HG02759 (cell line): ENCODE measurements at regions not wholly inside any gene's neighbourhood (a gene's known extent, or its start where the extent isn't known, plus 50 kb on each side); places are given as distances from the start of the nearest gene placed in this dataset.
"Not testable (repeated sequence)": the region's sequence is repeated elsewhere in the genome, so short reads cannot be mapped to it uniquely, and the experiment has no call there.

ENCODE experiments used
- ATAC-seq: cut with Tn5 transposase; IDR thresholded peaks from one replicate; pipeline ENCODE4 v1.9.1; 2021; ENCODE audit warnings: mild to moderate bottlenecking, moderate library complexity; ENCODE audit not compliant: unreplicated experiment

GRCh38 chr2:105691947-105692390 is 52.7 kb upstream of the NCK2 start:
- ATAC-seq, result peak; percentile 83

DNA sequence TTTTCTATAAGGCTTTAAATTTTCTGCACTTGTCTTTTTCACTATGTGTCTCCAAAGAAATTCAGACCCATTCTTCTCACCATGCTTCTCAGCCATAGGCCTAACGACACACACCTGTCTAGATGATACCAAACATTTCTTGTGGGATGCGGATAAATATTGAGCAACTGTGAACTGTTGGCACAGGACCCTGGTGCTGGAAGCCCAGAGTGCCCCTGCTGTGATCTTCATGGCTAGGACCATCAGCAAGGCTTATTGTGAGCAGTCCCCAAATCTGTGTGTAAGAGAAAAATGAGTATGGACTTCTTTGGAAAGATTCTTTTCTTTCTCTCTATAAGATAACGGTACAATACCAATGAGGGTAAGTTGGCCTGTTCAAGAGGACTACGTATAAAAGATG is 54.1 kb upstream of the NCK2 start:
- no peak for ATAC-seq

GRCh38 chr2:105689484-105689883 is 55.2 kb upstream of the NCK2 start:
- ATAC-seq, result no peak

GRCh38 chr2:105688946-105689345 is 55.8 kb upstream of the NCK2 start:
- ATAC-seq, result no peak

- no peak for ATAC-seq
Observed at GRCh38 chr2:105686588-105686987, 58.1 kb upstream of the NCK2 start.

- no peak for ATAC-seq
Observed at GRCh38 chr2:105683011-105683492, 61.7 kb upstream of the NCK2 start.

GRCh38 chr2:105682401-105682800 is 62.3 kb upstream of the NCK2 start:
- ATAC-seq, result no peak

DNA sequence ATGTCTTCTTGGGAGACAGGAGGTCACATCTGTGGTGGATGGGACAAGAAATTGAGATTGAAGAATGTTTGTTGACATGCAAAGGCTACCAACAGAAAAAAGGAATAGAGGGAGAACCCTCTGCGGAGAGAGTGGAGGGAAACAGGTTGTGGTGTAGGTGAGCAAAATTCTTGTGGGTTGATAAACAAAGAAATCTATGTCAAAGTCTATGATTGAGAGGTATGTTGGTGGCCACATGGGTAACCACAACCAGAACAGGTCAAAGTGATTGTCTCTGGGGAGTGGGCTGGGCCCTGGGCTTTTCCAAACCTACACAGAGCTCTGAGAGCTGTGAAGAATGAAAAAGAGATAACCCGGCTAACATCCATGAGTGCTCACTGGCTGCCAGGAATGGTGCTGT is 62.8 kb upstream of the NCK2 start:
- ATAC-seq, result no peak

DNA sequence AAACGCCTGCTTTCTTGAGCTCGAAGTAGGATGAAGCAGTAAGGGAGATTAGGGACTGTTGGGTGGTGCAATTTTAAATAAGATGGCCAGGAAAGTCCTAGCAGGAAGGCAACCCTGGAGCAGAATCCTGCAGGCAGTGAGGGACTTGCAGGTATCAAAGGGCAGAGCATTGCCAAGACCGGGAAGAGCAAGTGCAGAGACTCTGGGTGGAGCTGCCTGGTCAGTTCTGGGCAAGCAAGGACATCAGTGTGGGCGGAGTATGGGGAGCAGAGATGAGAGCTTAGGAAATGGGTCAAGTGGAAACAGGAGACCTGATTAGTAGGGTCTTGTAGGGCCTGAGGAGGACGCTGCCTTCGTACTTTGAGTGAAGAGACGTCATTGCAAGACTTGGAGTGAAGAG is 64.4 kb upstream of the NCK2 start:
- no peak for ATAC-seq

GRCh38 chr2:105678346-105678745 is 66.4 kb upstream of the NCK2 start:
- ATAC-seq, result no peak

DNA sequence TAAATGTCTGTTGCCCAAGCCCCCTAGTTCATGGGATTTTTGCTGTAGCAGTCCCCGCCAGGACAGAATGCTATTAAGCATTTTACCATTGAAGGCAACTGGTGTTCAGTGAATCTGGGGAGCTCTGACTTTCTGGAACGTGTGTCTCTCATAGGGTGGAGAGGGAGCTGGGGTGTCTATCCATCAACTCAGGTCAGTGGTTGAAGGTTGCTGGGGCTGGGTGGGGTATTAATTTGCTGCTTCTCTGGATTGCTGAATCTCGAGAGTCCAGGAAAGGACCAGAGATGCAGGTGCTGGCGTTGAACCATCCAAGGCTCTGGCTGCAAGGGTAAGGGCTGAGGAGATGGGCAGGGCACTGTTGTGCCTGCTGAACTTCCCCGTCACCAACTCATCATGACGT is 66.8 kb upstream of the NCK2 start:
- ATAC-seq, result no peak

- no peak for ATAC-seq
Observed at GRCh38 chr2:105675841-105676240, 68.9 kb upstream of the NCK2 start.

- ATAC-seq, result no peak
Observed at GRCh38 chr2:105674859-105675541, 69.7 kb upstream of the NCK2 start.

- no peak for ATAC-seq
Observed at GRCh38 chr2:105674401-105674800, 70.3 kb upstream of the NCK2 start.

- no peak for ATAC-seq
Observed at GRCh38 chr2:105671156-105671555, 73.6 kb upstream of the NCK2 start.

DNA sequence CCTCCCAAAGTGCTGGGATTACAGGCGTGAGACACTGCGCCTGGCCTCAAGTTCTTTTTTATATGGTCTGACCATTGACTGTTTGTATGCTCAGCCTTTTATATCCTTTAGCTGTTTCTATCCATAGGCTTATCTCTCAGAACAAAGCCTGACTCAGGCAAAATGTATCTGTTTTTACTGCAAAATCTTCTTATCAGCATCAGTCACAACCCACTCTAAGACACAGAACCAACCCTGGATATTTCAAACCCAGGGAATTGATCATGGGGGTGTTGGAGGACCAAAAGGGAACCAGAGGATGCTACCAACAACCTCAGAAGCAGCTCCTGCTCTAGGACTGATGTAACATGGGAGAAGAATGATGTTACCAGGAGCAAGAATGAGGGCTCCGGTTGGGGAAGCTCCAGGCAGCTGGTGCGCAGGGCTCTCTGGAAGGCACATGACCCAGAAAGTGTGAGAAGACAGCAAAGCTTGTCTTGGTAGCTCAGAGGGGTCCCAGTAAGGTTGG is 75.3 kb upstream of the NCK2 start:
- ATAC-seq, result no peak

DNA sequence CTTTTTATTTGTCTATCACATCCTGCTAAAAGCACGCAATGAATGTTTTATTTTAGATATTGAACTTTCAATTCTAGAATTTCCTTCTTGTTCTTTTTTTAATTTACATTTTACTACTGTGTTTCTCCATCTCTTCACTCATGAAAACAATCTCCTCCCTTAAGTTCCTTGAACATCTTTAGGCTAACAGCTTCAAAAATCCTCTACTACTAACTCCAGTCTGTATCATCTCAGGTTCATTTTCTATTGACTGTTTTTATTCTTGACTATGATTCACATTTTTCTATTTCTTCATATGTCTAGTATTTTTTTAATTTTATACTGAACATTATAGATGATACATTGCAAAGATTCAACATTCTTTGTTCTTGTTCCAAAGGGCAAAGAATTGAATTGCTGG is 79.2 kb upstream of the NCK2 start:
- ATAC-seq, result no peak

DNA sequence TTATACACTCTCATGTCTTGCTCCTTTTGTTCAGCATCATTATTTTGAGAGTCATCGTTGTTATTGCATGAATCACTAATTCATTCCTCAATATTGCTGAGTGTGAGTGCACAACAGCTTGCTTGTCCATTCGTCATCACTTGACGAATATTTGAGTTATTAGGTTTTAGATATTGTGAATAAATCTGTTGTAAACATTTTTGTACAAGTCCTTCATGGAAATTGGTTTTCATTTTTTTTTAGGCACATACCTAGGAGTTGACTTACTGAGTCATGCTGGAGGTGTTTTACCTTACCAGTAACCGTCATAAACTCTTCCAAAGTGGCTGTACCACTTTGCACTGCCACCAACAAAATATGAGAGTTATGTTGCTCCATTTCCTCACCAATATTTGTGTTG is 84.2 kb upstream of the NCK2 start:
- no peak for ATAC-seq

DNA sequence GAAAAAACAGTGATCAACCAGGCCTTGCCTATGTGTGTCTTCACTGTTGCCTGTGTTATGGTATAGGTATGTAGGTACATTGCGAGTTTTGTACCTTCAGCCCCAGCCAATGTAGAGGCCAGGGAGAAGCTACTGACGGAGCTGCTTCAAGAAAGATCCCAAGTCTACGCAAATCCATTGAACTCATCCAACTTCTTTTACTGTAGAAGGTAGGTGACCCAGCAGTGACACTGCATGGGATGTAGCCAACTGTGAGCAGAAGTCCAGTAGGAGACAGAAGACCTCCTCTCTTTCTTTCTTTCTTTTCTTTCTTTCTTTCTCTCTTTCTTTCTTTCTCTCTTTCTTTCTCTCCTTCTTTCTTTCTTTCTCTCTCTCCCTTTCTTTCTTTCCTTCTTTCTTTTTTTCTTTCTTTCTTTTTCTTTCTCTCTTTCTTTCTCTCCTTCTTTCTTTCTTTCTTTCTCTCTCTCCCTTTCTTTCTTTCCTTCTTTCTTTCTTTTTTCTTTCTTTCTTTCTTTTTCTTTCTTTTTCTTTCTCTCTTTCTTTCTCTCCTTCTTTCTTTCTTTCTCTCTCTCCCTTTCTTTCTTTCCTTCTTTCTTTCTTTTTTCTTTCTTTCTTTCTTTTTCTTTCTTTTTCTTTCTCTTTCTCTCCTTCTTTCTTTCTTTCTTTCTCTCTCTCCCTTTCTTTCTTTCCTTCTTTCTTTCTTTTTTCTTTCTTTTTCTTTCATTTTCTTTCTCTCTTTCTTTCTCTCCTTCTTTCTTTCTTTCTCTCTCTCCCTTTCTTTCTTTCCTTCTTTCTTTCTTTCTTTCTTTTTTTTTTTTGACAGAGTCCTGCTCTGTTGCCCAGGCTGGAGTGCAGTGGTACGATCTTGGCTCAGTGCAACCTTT is 88.7 kb upstream of the NCK2 start:
- not testable (repeated sequence) for ATAC-seq

- no peak for ATAC-seq
Observed at GRCh38 chr2:105655244-105655643, 89.5 kb upstream of the NCK2 start.

- no peak for ATAC-seq
Observed at GRCh38 chr2:105654474-105655004, 90.2 kb upstream of the NCK2 start.

GRCh38 chr2:105653302-105653701 is 91.4 kb upstream of the NCK2 start:
- ATAC-seq, result no peak
